Left kidney (tissue), 1 donor: ENCODE measurements at regions not wholly inside any gene's neighbourhood (a gene's known extent, or its start where the extent isn't known, plus 50 kb on each side); places are given as distances from the start of the nearest gene placed in this dataset.
A peak's percentile ranks its signal among the peaks of the same experiment; 100 is the strongest.
"Not testable (repeated sequence)": the region's sequence is repeated elsewhere in the genome, so short reads cannot be mapped to it uniquely, and the experiment has no call there.

Experiments
- DNase-seq: peaks from one replicate; pipeline ENCODE4 v3.0.0-alpha.2; 2013

DNA sequence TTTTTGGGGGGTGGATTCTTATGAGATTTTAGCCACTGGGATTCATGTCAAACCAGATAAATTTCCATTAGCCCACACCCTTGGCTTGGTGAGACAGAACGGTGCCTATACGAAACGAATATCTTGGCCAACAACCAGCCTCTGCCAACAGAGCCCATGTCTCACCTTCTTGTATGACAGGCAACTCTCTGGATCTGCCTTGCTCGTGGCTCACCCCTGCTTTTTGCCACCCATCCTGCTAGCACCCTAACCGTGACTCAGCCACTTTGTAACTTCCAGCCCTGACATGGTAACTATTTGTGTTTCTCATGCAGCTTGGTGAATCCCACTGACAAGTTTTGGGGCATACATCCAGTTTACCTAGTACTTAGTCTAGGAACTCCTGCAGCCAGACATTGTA, 457.0 kb downstream of the SPATA31D1 start:
- DNase-seq, result no peak

GRCh38 chr9:82447343-82447742, 458.8 kb downstream of the SPATA31D1 start:
- no peak for DNase-seq

DNA sequence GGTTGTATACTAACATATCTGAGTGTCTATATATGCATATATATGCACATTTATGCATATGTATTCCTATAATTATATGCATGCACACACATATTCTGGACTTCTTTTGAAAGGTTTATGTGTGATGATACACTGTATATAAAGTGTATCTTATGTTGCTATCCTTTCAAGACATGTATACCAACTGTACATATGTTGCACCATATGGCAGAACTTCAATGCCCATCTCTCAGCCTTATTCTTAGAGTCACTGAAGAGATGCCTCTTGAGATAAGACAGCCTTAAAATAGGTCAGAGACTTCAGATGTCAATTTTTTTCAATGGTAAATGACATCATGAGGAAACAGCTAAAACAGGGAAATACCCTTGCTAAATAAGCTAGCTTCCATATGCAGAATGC, 461.4 kb downstream of the SPATA31D1 start:
- DNase-seq, result no peak

- no peak for DNase-seq
These were observed 466.1 kb downstream of the SPATA31D1 start for GRCh38 chr9:82454509-82455190.

- DNase-seq, result no peak
These were observed 468.1 kb downstream of the SPATA31D1 start for GRCh38 chr9:82456642-82457041.

DNA sequence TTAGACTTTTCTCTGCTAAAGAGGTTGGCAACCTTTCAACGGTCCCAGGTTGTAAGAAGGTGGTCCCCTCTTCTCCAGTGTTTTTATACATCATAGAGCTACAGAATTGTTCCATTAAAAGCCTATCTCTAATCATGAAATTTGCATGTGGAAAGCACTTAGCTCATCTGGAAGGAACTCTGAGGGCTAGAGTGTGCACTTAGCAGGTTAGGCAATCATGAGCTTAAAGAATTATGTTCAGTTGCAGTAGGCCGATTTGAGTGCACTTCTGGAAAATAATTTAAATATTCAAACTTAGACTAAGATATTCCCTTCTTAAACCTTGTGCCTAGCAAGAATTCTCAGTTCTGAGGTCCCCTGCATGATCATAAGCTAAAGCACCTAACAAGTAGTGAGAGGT, 468.7 kb downstream of the SPATA31D1 start:
- DNase-seq, result no peak

- DNase-seq, result no peak
These were observed 469.3 kb downstream of the SPATA31D1 start for GRCh38 chr9:82457891-82458290.

DNA sequence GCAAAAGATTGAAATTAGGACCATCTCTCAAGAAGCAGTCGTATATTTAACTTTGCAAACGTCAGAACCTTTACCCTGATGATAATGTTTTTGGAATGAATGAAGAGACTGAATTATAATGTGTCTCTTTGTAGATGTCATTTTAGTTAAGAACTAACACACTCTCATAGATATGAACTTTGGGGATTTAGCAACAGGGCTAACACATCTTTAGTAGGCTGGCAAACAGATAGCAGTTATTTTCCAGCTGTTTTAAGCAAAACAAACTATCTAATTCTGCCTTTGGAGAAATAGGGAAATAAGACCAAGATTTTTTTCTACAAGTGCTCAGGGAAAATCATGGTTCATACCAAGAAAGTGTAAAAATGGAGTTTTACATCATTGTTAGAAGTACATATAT, 469.7 kb downstream of the SPATA31D1 start:
- DNase-seq, result no peak

- DNase-seq, result no peak
These were observed 478.2 kb downstream of the SPATA31D1 start for GRCh38 chr9:82466616-82467260.

GRCh38 chr9:82467436-82467835, 478.9 kb downstream of the SPATA31D1 start:
- no peak for DNase-seq

DNA sequence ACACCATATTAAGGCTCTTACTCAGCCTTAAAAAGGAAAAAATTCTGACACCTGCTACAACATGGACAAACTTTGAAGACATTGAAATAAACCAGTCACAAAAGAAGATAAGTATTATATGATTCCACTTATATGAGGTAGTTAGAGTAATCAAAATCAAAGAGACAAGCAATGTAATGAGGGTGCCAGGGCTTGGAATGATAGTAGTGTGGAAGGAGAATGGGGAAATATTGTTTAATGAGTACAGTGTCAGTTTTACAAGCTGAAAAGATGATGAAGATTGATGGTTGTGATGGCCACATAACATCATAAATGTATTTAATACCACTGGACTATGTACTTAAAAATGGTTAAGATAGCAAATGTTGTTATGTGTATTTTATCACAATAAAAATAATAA, 485.7 kb downstream of the SPATA31D1 start:
- DNase-seq, result no peak

GRCh38 chr9:82475584-82476301, 487.2 kb downstream of the SPATA31D1 start:
- no peak for DNase-seq

GRCh38 chr9:82480921-82481320, 492.3 kb downstream of the SPATA31D1 start:
- no peak for DNase-seq

DNA sequence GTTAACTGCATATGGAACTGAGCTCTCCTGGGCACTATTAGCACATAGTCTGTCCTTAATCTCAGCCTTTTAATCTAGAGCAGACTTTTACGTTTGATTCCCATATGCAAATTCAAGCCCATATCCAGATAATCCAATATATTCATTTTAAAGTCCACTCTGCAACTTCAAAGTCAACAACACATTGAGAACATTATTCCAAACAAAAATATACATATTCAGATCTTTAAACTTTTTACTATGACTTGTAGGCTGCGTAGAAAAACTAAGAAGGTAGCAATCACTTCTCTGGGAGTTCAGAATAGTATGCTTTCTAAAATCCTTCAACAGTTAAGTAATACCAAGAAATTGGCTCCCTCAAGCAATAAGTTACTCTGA, 499.4 kb downstream of the SPATA31D1 start:
- DNase-seq, result no peak

- DNase-seq, result peak; percentile 76
These were observed 500.0 kb downstream of the SPATA31D1 start for GRCh38 chr9:82488313-82489200.

- no peak for DNase-seq
These were observed 500.7 kb downstream of the SPATA31D1 start for GRCh38 chr9:82489201-82489821.

GRCh38 chr9:82490019-82490499, 501.5 kb downstream of the SPATA31D1 start:
- no peak for DNase-seq

DNA sequence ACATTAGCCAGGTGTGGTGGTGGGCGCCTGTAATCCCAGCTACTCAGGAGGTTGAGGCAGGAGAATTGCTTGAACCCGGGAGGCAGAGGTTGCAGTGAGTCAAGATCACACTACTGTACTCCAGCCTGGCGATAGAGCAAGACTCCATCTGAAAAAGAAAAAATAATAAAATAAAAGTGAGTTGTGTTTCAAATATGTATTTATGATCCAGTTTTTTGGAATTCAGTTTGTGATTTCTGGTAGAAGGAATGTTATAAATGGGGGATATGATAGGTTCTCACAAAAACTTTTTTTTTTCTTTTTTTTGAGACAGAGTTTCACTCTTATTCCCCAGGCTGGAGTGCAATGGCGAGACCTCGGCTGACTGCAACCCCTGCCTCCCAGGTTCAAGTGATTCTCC, 502.2 kb downstream of the SPATA31D1 start:
- not testable (repeated sequence) for DNase-seq

DNA sequence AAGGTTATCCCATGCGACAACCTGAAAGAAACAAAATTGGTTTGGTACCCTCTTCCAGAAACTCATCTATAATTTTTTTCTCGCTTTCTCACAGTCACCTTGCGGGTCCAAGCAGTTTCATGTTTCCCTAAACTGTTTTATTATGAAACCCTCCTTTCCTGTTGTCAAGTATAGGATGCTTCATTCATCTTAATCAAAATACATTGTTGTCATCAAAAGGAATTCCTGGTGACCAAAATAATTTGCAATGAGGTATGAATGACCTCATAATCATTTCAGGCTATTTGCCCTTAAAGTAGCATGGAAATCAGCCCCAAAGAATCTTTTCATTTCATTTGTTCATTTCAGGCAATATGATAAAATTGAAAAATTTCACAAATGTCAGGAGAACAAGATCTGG, 503.0 kb downstream of the SPATA31D1 start:
- DNase-seq, result no peak

GRCh38 chr9:82492274-82492673, 503.7 kb downstream of the SPATA31D1 start:
- DNase-seq, result no peak

- no peak for DNase-seq
These were observed 507.6 kb downstream of the SPATA31D1 start for GRCh38 chr9:82495884-82496777.
